ENCODE measurements at regions not wholly inside any gene's neighbourhood (a gene's known extent, or its start where the extent isn't known, plus 50 kb on each side); places are given as distances from the start of the nearest gene placed in this dataset.
"Not testable (repeated sequence)": the region's sequence is repeated elsewhere in the genome, so short reads cannot be mapped to it uniquely, and the experiment has no call there.

DNA sequence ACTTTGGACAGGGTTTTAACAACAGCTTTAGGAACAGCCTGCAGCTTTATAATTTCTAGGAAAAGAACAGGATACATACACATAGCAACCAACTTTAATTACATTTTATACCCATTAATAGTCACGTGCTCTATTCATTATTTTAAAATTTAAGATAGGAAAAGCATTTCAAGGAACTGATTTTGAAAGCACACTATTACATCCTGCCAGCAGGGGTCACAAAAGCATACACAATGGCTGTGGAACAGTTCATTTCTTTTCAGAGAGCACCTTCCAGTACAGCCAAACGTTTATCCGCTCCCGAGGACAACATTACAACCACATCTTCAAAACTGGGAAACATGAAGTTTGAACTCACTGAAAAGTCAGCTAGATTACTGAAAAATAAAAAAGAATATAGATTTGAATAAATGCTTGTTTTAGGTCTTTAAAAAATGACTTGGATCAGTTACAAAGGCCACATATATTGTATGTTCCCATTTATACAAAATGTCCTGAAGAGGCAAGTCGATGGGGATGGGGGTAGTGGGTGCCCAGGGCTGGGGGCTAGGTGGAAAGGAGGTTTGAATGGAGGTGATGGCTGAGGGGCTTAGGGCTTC lies 104.6 kb upstream of the EXOC2 start:
- no peak for DNase-seq
- Mint-ChIP-seq H3K27ac (no peak overlapping the region), H3K4me1 (peaks cover 3% of the 10 kb centered on the region), H3K27me3 (peaks cover 69% of the 10 kb centered on the region), H3K9me3 (no peaks in the 10 kb centered on the region), H3K4me3 (no peak overlapping the region)
- no peak for ATAC-seq

DNA sequence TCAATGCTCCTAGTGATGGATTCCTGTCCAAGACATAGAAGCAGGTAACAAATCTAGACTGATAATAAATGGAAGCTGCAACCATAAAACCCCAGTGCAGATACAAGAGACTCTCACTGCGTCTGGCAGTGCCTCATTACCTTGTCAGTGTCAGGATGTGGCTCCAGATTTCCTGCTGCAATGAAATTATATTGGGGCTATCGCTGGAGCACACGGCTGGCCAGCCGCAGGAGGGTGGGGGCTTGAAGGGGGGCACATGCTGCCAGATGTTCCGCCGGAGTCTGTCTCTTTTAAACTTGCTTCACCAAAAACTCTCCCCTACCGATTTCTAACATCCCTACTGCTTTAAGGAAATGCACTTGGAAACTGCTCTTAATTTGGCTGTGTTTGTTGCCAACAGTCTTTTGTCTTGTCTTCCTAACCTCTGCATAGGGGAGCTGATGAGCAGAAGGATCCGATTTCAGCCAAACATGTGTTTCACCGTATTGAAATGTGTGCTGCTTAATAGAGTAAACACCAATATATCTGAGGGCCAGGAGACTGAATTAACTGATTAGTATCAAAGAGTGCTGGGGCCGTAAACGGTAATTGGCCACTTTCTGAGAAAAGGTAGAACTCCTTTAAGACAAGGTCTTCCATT lies 102.2 kb upstream of the EXOC2 start:
- Mint-ChIP-seq H3K4me3 (no peak overlapping the region), H3K27ac (no peak overlapping the region), H3K9me3 (peaks cover 0 to 7% of the 10 kb centered on the region in 2 donors), H3K4me1 (peaks cover 6% of the 10 kb centered on the region), H3K27me3 (peaks cover 79% of the 10 kb centered on the region)
- ATAC-seq (no peak), DNase-seq (no peak)

DNA sequence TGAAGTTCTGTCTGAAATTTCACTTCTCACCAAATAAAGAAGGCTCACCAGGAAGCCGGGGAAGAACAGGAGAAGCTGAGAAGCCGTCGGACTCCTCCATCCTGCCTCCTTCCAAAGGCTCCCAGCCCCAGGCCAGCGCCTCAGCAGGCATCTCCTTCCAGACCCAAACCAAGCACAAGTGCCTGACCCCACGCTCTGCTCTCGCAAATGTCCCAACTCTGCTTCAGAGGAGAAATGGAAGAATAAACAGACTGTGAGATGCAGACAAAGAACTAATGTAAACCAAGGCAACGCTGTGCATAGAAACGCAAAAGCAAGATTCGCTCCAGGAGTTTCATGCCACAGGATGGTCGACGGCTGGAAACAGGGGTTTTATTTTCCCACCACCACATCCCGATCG lies 100.3 kb upstream of the EXOC2 start:
- DNase-seq (no peak), ATAC-seq (no peak)
- no peak overlapping the region for H3K27ac Mint-ChIP-seq
- H3K4me1 Mint-ChIP-seq = peaks cover 15% of the 10 kb centered on the region
- H3K27me3 Mint-ChIP-seq = peaks cover 66% of the 10 kb centered on the region
- no peak overlapping the region for H3K4me3 Mint-ChIP-seq
- peaks cover 0 to 7% of the 10 kb centered on the region in 2 donors for H3K9me3 Mint-ChIP-seq

DNA sequence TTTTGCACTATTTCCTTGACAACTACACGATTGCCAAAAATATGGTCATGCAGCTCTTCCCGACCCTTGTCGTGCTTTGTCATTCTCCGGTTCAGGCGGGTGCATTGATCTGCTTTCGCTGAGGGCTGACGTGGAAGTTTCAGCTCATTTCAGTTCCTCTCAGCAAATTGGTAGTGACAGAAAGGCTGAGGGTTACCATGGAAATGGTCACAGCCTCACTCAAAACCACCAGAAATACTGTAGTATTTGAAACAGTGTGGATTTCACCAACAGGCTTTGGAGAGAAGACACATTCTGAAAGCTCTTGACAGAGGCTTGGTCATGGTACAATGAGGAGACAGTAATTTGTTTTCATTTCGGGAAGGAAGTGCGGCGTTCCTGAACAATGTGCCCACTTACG lies 99.7 kb upstream of the EXOC2 start:
- H3K9me3 Mint-ChIP-seq = peaks cover 0 to 7% of the 10 kb centered on the region in 2 donors
- H3K4me1 Mint-ChIP-seq = peaks cover 21% of the 10 kb centered on the region
- H3K27ac Mint-ChIP-seq = no peak overlapping the region
- ATAC-seq (no peak), DNase-seq (no peak)
- peaks cover 61% of the 10 kb centered on the region for H3K27me3 Mint-ChIP-seq
- H3K4me3 Mint-ChIP-seq = no peak overlapping the region

- ATAC-seq (peak; percentile 74), DNase-seq (peak in 1 of 2 donors; percentile 56)
- Mint-ChIP-seq H3K4me1 (peaks cover 31% of the 10 kb centered on the region), H3K4me3 (peak overlapping the region; percentile 74 to 76), H3K9me3 (peaks cover 0 to 7% of the 10 kb centered on the region in 2 donors), H3K27me3 (peaks cover 22% of the 10 kb centered on the region), H3K27ac (peak overlapping the region; percentile 10 to 49)
These were observed 95.1 kb upstream of the EXOC2 start for GRCh38 chr6:788058-788457.

GRCh38 chr6:786946-787763 lies 94.2 kb upstream of the EXOC2 start:
- peaks cover 0 to 7% of the 10 kb centered on the region in 2 donors for H3K9me3 Mint-ChIP-seq
- peak overlapping the region in 1 of 2 donors; percentile 5 for H3K4me3 Mint-ChIP-seq
- DNase-seq (no peak), ATAC-seq (peak; percentile 35)
- H3K27ac Mint-ChIP-seq = peak overlapping the region in 1 of 2 donors; percentile 28
- peaks cover 26% of the 10 kb centered on the region for H3K4me1 Mint-ChIP-seq
- peaks cover 15% of the 10 kb centered on the region for H3K27me3 Mint-ChIP-seq

DNA sequence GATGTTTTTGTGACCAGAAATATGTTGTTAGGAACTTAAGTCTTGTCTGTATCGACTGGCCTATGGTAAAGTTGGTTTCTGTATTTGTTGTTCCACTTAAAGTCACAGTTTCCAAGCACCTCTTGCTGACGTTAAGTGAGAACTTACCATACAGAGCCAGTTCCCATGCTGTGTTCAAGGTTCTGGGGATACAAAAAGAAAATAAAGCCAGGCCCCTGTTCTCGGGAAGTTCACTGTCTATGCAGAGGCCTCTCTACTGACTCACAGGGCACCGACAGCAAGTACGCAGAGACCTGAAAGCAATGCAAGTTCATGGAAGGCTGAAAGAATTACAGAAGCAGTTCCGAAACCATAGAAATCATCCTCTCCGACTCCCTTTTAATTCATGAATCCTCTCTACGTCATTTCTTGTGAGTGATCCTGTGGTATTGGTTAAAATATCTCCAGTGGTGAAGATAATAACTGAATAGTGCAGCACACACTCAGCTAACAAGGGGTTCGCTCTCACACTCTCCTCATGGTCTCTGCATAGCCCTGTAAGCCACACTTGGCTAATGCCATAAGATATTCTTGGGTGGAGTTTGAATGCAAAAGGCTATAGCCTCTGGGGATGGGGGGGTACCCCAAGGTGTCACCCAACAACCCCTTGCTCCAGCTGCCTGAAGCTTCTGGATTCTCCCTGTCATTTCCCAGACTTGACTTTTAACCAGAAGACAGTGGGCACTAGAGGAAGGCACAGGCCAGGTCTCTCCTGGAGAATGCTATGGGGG lies 91.2 kb upstream of the EXOC2 start:
- no peaks in the 10 kb centered on the region for H3K9me3 Mint-ChIP-seq
- no peak overlapping the region for H3K27ac Mint-ChIP-seq
- H3K4me3 Mint-ChIP-seq = no peak overlapping the region
- no peak for DNase-seq
- H3K27me3 Mint-ChIP-seq = peaks cover 21% of the 10 kb centered on the region
- H3K4me1 Mint-ChIP-seq = peaks cover 19% of the 10 kb centered on the region
- no peak for ATAC-seq

DNA sequence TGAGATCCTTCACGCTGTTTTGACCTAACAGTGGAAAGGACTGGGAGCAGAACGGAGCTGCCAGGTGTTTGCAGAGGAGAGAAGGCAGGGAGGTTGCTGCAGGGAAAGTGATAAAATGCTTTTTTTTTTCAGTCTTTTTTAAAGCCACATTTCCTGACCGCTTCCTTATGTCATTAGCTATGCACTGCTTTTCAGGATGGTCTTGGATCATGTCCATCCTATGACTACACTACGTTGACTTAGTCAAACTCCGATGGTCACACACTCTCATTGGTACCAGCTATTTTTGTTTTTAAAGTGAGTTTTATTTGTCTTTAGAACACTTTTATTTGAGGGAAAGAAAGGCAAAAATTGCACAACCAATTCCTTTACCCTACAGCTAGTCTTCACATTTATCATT lies 89.2 kb upstream of the EXOC2 start:
- Mint-ChIP-seq H3K27me3 (peaks cover 33% of the 10 kb centered on the region), H3K4me1 (peaks cover 5% of the 10 kb centered on the region), H3K27ac (no peak overlapping the region), H3K9me3 (no peaks in the 10 kb centered on the region), H3K4me3 (no peak overlapping the region)
- DNase-seq = no peak
- no peak for ATAC-seq

DNA sequence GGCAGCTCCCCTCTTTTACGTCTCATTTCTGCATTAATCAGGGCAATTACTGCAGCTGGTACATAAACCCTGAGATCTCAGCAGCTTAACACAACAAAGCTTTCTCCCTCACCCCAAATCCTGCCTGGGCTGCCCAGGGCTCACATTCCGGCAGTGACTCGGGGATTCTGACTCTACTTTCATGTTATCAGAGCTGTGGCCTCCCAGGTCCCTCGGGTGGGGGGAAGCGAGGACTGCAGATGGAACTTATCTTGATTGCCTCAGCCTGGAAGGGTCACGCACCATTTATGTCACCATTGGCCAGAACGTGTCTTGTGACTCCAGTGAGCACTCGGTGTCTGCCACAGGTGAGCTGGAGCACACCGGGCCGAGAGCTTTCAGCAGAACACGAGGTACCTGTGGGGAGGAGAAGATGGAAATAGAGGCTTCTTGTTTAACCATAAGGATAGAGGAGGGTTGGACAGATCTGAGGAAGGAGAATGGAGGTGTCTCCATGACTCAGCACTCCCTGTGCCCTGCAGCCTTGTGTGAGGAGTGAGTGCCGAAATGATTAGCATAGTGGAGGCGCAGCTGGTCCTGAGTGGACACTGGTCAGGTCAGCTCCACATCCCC lies 88.5 kb upstream of the EXOC2 start:
- ATAC-seq = no peak
- no peak overlapping the region for H3K27ac Mint-ChIP-seq
- no peaks in the 10 kb centered on the region for H3K4me1 Mint-ChIP-seq
- H3K9me3 Mint-ChIP-seq = no peaks in the 10 kb centered on the region
- DNase-seq = no peak
- no peak overlapping the region for H3K4me3 Mint-ChIP-seq
- H3K27me3 Mint-ChIP-seq = peaks cover 40% of the 10 kb centered on the region

DNA sequence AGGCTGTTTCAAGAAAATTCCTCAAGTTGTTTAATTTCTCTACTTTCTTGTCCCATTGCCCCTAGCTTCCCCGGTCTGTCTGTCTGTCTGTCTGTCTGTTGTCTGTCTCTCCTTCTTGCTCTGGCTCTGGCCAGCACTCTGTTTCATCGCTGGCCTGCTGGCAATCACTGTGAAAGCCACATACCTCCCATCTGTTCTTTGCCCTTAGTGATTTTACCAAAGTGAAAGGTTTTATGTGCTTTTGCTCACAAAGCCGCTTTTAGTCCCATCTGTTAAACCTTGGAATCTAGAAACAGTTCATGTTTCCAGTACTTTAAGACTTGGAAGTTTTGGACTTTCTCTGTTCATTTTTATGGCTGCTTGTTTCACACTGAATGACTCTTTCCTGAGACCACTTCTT lies 87.8 kb upstream of the EXOC2 start:
- Mint-ChIP-seq H3K27me3 (peaks cover 44% of the 10 kb centered on the region), H3K9me3 (no peaks in the 10 kb centered on the region), H3K4me3 (no peak overlapping the region), H3K4me1 (no peaks in the 10 kb centered on the region), H3K27ac (no peak overlapping the region)
- no peak for ATAC-seq
- DNase-seq = no peak

GRCh38 chr6:776951-777350 lies 84.0 kb upstream of the EXOC2 start:
- ATAC-seq = no peak
- no peak for DNase-seq
- H3K4me1 Mint-ChIP-seq = no peaks in the 10 kb centered on the region
- H3K27ac Mint-ChIP-seq = no peak overlapping the region
- no peak overlapping the region for H3K4me3 Mint-ChIP-seq
- H3K9me3 Mint-ChIP-seq = no peaks in the 10 kb centered on the region
- peaks cover 41% of the 10 kb centered on the region for H3K27me3 Mint-ChIP-seq

DNA sequence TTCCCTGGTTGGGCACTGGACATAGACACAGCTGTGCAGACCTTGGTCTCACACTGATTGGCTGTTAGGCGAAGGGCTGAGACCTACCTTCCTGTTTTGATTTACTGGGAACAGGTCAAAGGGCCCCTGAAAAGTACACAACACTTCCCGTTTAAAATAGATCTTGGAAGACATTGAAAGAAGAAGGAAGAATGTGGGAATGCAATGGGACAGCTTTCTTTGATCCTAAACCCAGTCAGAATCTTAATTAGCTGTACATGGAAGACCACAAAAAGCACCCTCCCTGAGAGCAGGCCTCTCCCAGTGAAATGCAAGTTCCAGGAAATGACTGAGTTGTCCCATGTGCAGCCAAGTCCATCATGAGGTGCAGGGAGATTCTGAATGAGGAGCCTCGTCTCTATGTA lies 83.6 kb upstream of the EXOC2 start:
- H3K4me1 Mint-ChIP-seq = no peaks in the 10 kb centered on the region
- peaks cover 37% of the 10 kb centered on the region for H3K27me3 Mint-ChIP-seq

DNA sequence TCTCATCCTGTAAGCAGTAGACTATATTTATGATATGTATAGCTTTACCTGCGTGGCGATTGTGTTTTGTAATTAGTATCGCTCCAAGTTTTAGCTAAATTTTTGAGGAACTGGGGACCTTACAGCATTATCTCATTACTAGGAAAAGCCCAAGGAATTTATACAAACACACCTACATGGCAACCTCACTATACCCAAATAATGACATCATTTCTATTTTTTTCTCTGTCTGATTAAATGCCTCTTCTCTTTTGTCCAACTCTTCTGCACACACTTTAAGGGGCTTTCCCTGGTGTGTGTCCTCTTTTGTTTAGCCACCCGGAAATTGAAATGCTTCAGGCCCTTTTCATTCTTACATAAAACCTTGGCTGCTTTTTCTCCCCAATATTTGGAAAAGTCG lies 82.9 kb upstream of the EXOC2 start:
- ATAC-seq (no peak), DNase-seq (no peak)
- Mint-ChIP-seq H3K9me3 (no peaks in the 10 kb centered on the region), H3K4me3 (no peak overlapping the region), H3K27me3 (peaks cover 30% of the 10 kb centered on the region), H3K27ac (no peak overlapping the region), H3K4me1 (no peaks in the 10 kb centered on the region)

More for the DNA sequence above, 83.6 kb upstream of the EXOC2 start:
- Mint-ChIP-seq H3K9me3 (no peaks in the 10 kb centered on the region), H3K27ac (peak overlapping the region in 1 of 2 donors; percentile 60), H3K4me3 (no peak overlapping the region)
- ATAC-seq = no peak
- no peak for DNase-seq

DNA sequence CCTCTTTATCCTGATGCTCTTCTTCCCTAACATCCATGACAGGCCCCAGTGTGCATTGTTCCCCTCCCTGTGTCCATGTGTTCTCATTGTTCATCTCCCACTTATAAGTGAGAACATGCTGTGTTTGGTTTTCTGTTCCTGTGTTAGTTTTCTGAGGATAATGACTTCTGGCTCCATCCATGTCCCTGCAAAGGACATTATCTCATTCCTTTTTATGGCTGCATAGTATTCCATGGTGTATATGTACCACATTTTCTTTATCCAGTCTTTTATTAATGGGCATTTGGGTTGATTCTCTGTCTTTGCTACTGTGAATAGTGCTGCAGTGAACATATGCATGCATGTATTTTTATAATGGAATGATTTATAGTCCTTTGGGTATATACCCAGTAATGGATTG lies 78.7 kb upstream of the EXOC2 start:
- not testable (repeated sequence) for H3K27ac Mint-ChIP-seq, H3K4me1 Mint-ChIP-seq, H3K9me3 Mint-ChIP-seq

More for the DNA sequence above, 78.7 kb upstream of the EXOC2 start:
- ATAC-seq, DNase-seq, H3K4me3 Mint-ChIP-seq: not testable (repeated sequence)
- H3K27me3 Mint-ChIP-seq = peaks cover 27% of the 10 kb centered on the region
